IPS DF 4.7 (cell line): ENCODE measurements at regions not wholly inside any gene's neighbourhood (a gene's known extent, or its start where the extent isn't known, plus 50 kb on each side); places are given as distances from the start of the nearest gene placed in this dataset.
A peak's percentile ranks its signal among the peaks of the same experiment; 100 is the strongest.
"Not testable (repeated sequence)": the region's sequence is repeated elsewhere in the genome, so short reads cannot be mapped to it uniquely, and the experiment has no call there.

Experiments
- DNase-seq: peaks from one replicate; pipeline ENCODE4 v3.0.0-alpha.2; 2013; ENCODE audit warnings: low spot score; ENCODE audit errors: extremely low read depth

- no peak for DNase-seq
Observed at GRCh38 chr5:84494453-84494852, 109.8 kb upstream of the EDIL3 start.

GRCh38 chr5:84487963-84488362 lies 103.3 kb upstream of the EDIL3 start:
- DNase-seq: no peak

- peak; percentile 79 for DNase-seq
Observed at GRCh38 chr5:84480873-84481637, 96.4 kb upstream of the EDIL3 start.

- no peak for DNase-seq
Observed at GRCh38 chr5:84478603-84479002, 93.9 kb upstream of the EDIL3 start.

- no peak for DNase-seq
Observed at GRCh38 chr5:84477485-84477884, 92.8 kb upstream of the EDIL3 start.

GRCh38 chr5:84474126-84474525 lies 89.4 kb upstream of the EDIL3 start:
- no peak for DNase-seq

- no peak for DNase-seq
Observed at GRCh38 chr5:84453405-84453804, 68.7 kb upstream of the EDIL3 start.

GRCh38 chr5:84450617-84451414 lies 66.1 kb upstream of the EDIL3 start:
- DNase-seq: no peak

GRCh38 chr5:84445049-84445685 lies 60.5 kb upstream of the EDIL3 start:
- DNase-seq: no peak

GRCh38 chr5:84438456-84438855 lies 53.8 kb upstream of the EDIL3 start:
- DNase-seq: no peak

- no peak for DNase-seq
Observed at GRCh38 chr5:84437673-84438315, 53.1 kb upstream of the EDIL3 start.

- DNase-seq: no peak
Observed at GRCh38 chr5:84436866-84437265, 52.2 kb upstream of the EDIL3 start.

GRCh38 chr5:84435861-84436346 lies 51.2 kb upstream of the EDIL3 start:
- DNase-seq: not testable (repeated sequence)
